ENCODE measurements at regions not wholly inside any gene's neighbourhood (a gene's known extent, or its start where the extent isn't known, plus 50 kb on each side); places are given as distances from the start of the nearest gene placed in this dataset.

GRCh38 chr18:61034580-61034979, 298.6 kb upstream of the CDH20 start:
- TF ChIP-seq ZNF70 (CRISPR knock-in tag; IDR thresholded peaks at IDR 0.05) (no peak), TCF4 (CRISPR knock-in tag; IDR thresholded peaks at IDR 0.05; ENCODE audit: borderline replicate concordance) (no peak), GLIS3 (CRISPR knock-in tag; IDR thresholded peaks at IDR 0.05) (no peak), OSR1 (CRISPR knock-in tag; IDR thresholded peaks at IDR 0.05) (no peak), SNAI2 (CRISPR knock-in tag; IDR thresholded peaks at IDR 0.05) (no peak), ARNTL (CRISPR knock-in tag; IDR thresholded peaks at IDR 0.05; ENCODE audit: borderline replicate concordance, low read depth) (no peak), TSHZ2 (CRISPR knock-in tag; IDR thresholded peaks at IDR 0.05) (no peak), RARB (CRISPR knock-in tag; IDR thresholded peaks at IDR 0.05) (no peak), POU6F1 (CRISPR knock-in tag; IDR thresholded peaks at IDR 0.05; ENCODE audit: borderline replicate concordance, low read depth) (no peak), ISL1 (CRISPR knock-in tag; IDR thresholded peaks at IDR 0.05) (no peak), PPARA (CRISPR knock-in tag; IDR thresholded peaks at IDR 0.05; ENCODE audit: borderline replicate concordance) (no peak), ZNF565 (CRISPR knock-in tag; conservative IDR thresholded peaks at IDR 0.05; ENCODE audit: low read depth) (no peak), TOX (CRISPR knock-in tag; IDR thresholded peaks at IDR 0.05; ENCODE audit: borderline replicate concordance) (no peak)
- ATAC-seq: no peak

- no peak for TF ChIP-seq TSHZ2 (CRISPR knock-in tag; IDR thresholded peaks at IDR 0.05)
- TF ChIP-seq RARB (CRISPR knock-in tag; IDR thresholded peaks at IDR 0.05): no peak
- no peak for TF ChIP-seq CSRNP3 (CRISPR knock-in tag; IDR thresholded peaks at IDR 0.05)
- TF ChIP-seq ZFP30 (CRISPR knock-in tag; IDR thresholded peaks at IDR 0.05): no peak
- TF ChIP-seq ESRRG (CRISPR knock-in tag; IDR thresholded peaks at IDR 0.05): no peak
- no peak for TF ChIP-seq TCF4 (CRISPR knock-in tag; IDR thresholded peaks at IDR 0.05; ENCODE audit: borderline replicate concordance)
- no peak for TF ChIP-seq POU6F1 (CRISPR knock-in tag; IDR thresholded peaks at IDR 0.05; ENCODE audit: borderline replicate concordance, low read depth)
- TF ChIP-seq GLIS3 (CRISPR knock-in tag; IDR thresholded peaks at IDR 0.05): no peak
- no peak for TF ChIP-seq ISL1 (CRISPR knock-in tag; IDR thresholded peaks at IDR 0.05)
- no peak for TF ChIP-seq BACH2 (CRISPR knock-in tag; IDR thresholded peaks at IDR 0.05; ENCODE audit: borderline replicate concordance)
- TF ChIP-seq ZNF70 (CRISPR knock-in tag; IDR thresholded peaks at IDR 0.05): no peak
- TF ChIP-seq OSR1 (CRISPR knock-in tag; IDR thresholded peaks at IDR 0.05): no peak
- no peak for TF ChIP-seq ZFP3 (CRISPR knock-in tag; IDR thresholded peaks at IDR 0.05)
- ATAC-seq: no peak
Observed at GRCh38 chr18:61039251-61039650, 294.0 kb upstream of the CDH20 start.

- ATAC-seq: no peak
- TF ChIP-seq BACH2 (CRISPR knock-in tag; IDR thresholded peaks at IDR 0.05; ENCODE audit: borderline replicate concordance): no peak
- TF ChIP-seq CSDC2 (CRISPR knock-in tag; IDR thresholded peaks at IDR 0.05): no peak
- no peak for TF ChIP-seq ZFP3 (CRISPR knock-in tag; IDR thresholded peaks at IDR 0.05)
- no peak for TF ChIP-seq ESRRG (CRISPR knock-in tag; IDR thresholded peaks at IDR 0.05)
- TF ChIP-seq ZNF8 (CRISPR knock-in tag; IDR thresholded peaks at IDR 0.05): no peak
- no peak for TF ChIP-seq SNAI2 (CRISPR knock-in tag; IDR thresholded peaks at IDR 0.05)
- no peak for TF ChIP-seq ZNF70 (CRISPR knock-in tag; IDR thresholded peaks at IDR 0.05)
- no peak for TF ChIP-seq POU6F1 (CRISPR knock-in tag; IDR thresholded peaks at IDR 0.05; ENCODE audit: borderline replicate concordance, low read depth)
- no peak for TF ChIP-seq ARNTL (CRISPR knock-in tag; IDR thresholded peaks at IDR 0.05; ENCODE audit: borderline replicate concordance, low read depth)
- TF ChIP-seq CSRNP3 (CRISPR knock-in tag; IDR thresholded peaks at IDR 0.05): no peak
- TF ChIP-seq ZC3H10 (CRISPR knock-in tag; IDR thresholded peaks at IDR 0.05): no peak
- TF ChIP-seq OSR1 (CRISPR knock-in tag; IDR thresholded peaks at IDR 0.05): no peak
- TF ChIP-seq RARB (CRISPR knock-in tag; IDR thresholded peaks at IDR 0.05): no peak
Observed at GRCh38 chr18:61047794-61048193, 285.4 kb upstream of the CDH20 start.

Measured in SK-N-SH treated with all-trans-retinoic acid at 6 μM for 48 hours (cell line).